MM.1S (cell line): ENCODE measurements at regions not wholly inside any gene's neighbourhood (a gene's known extent, or its start where the extent isn't known, plus 50 kb on each side); places are given as distances from the start of the nearest gene placed in this dataset.

Source experiments
- DNase-seq: peaks from one replicate; pipeline ENCODE4 v3.0.0-alpha.2; 2015
- H2AFZ ChIP-seq: fragments of 300-600 bp; sonication (generic); 2 replicates; pipeline ENCODE4 v1.6.0; 2016; ENCODE audit warnings: antibody characterized with exemption, low read length
- H3F3A ChIP-seq: fragments of 300-600 bp; sonication (generic); 2 replicates; pipeline ENCODE4 v1.6.1; 2016; ENCODE audit warnings: mild to moderate bottlenecking, antibody characterized with exemption, low read length, moderate library complexity, mixed read lengths; ENCODE audit not compliant: insufficient read depth
- H3K27ac ChIP-seq: fragments of 300-600 bp; sonication (generic); 2 replicates; pipeline ENCODE4 v1.5.1; 2016; ENCODE audit warnings: mild to moderate bottlenecking, low read length
- H3K27me3 ChIP-seq: fragments of 300-600 bp; sonication (generic); replicated peaks from 2 replicates; pipeline ENCODE4 v1.6.0; 2016; ENCODE audit warnings: low read length; ENCODE audit not compliant: insufficient read depth
- H3K36me3 ChIP-seq: fragments of 300-600 bp; sonication (generic); replicated peaks from 2 replicates; pipeline ENCODE4 v1.6.1; 2016; ENCODE audit warnings: mild to moderate bottlenecking, low read length, mixed read lengths; ENCODE audit not compliant: insufficient read depth
- H3K4me1 ChIP-seq: fragments of 300-600 bp; sonication (generic); 2 replicates; pipeline ENCODE4 v1.6.1; 2016; ENCODE audit warnings: low read length, mixed read lengths
- H3K4me2 ChIP-seq: fragments of 300-600 bp; sonication (generic); 2 replicates; pipeline ENCODE4 v1.6.0; 2016; ENCODE audit warnings: low read depth, low read length
- H3K4me3 ChIP-seq: fragments of 300-600 bp; sonication (generic); 2 replicates; pipeline ENCODE4 v1.5.1; 2016; ENCODE audit warnings: low read length, mixed read lengths
- H3K79me2 ChIP-seq: fragments of 300-600 bp; sonication (generic); 2 replicates; pipeline ENCODE4 v1.6.1; 2016; ENCODE audit warnings: mixed run types, low read length, mixed read lengths
- H3K9ac ChIP-seq: fragments of 300-600 bp; sonication (generic); 2 replicates; pipeline ENCODE4 v1.6.1; 2016; ENCODE audit warnings: low read length, mixed read lengths
- H3K9me2 ChIP-seq: fragments of 300-600 bp; sonication (generic); replicated peaks from 2 replicates; pipeline ENCODE4 v1.6.1; 2016; ENCODE audit warnings: mild to moderate bottlenecking, low read length, mixed read lengths; ENCODE audit not compliant: insufficient read depth
- H3K9me3 ChIP-seq: fragments of 300-600 bp; sonication (generic); replicated peaks from 2 replicates; pipeline ENCODE4 v1.6.1; 2016; ENCODE audit warnings: mild to moderate bottlenecking, low read length, mixed read lengths; ENCODE audit not compliant: insufficient read depth
- H4K20me1 ChIP-seq: fragments of 300-600 bp; sonication (generic); 2 replicates; pipeline ENCODE4 v1.6.1; 2016; ENCODE audit warnings: mild to moderate bottlenecking, low read length, moderate library complexity, mixed read lengths; ENCODE audit not compliant: insufficient read depth
- EZH2 ChIP-seq: fragments of 300-600 bp; sonication (generic); optimal IDR thresholded peaks from 2 replicates; pipeline ENCODE3; 2017; ENCODE audit warnings: low read depth, mild to moderate bottlenecking, antibody characterized with exemption, low read length, mixed read lengths
- EZH2phosphoT487 ChIP-seq: fragments of 300-600 bp; sonication (generic); IDR thresholded peaks from 2 replicates; pipeline ENCODE4 v1.6.1; 2018; ENCODE audit warnings: antibody characterized with exemption, low read length
- TF ChIP-seq, protein P1 (sequence below): fragments of 300-600 bp; sonication (generic); IDR thresholded peaks from 2 replicates; pipeline ENCODE4 v1.5.1; 2016; ENCODE audit warnings: antibody characterized with exemption, low read length, mixed read lengths

DNA sequence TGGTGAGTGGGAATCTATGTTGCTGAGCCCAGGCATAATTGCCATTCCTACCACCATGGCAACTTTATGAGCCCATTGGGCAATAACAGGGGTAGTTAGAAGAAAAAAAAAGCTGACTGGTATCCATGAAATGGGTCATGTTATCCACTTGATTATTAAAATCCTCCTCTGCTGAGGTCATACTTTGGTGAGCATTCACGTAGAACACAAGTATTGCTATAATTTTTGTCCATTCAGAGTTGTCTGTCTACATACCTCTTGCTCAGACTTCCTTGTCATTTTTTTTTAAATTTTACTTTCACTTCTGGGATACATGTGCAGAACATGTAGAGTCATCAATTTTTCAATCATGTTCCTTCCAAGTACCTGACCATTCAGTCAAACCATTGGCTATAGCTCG lies 780.8 kb upstream of the ARRDC3 start:
- TF ChIP-seq EZH2 (no peak), EZH2phosphoT487 (no peak)
- TF ChIP-seq, protein P1, sequence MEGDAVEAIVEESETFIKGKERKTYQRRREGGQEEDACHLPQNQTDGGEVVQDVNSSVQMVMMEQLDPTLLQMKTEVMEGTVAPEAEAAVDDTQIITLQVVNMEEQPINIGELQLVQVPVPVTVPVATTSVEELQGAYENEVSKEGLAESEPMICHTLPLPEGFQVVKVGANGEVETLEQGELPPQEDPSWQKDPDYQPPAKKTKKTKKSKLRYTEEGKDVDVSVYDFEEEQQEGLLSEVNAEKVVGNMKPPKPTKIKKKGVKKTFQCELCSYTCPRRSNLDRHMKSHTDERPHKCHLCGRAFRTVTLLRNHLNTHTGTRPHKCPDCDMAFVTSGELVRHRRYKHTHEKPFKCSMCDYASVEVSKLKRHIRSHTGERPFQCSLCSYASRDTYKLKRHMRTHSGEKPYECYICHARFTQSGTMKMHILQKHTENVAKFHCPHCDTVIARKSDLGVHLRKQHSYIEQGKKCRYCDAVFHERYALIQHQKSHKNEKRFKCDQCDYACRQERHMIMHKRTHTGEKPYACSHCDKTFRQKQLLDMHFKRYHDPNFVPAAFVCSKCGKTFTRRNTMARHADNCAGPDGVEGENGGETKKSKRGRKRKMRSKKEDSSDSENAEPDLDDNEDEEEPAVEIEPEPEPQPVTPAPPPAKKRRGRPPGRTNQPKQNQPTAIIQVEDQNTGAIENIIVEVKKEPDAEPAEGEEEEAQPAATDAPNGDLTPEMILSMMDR, result no peak
- no peak for DNase-seq
- no peak overlapping the region for H3K4me2 ChIP-seq

DNA sequence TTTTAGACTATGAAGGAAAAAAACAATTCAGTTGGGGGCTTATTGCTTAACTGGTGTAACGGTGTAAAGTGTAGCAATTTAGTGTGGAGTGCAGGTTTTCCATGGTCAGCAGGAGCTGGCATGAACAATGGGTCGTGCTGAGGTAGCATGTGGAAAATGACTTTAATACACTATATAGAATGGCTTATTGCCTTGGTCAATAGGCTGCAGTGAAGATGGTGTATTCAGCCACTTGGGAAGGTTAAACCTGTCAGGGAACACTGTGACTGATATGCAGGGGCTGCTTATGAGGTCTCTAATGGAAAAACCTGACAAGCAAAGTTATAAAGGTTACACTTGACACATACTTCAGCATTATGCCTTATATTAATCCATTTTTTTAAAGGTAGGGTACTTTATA lies 764.7 kb upstream of the ARRDC3 start:
- Histone ChIP-seq H3K27me3 (no peaks in the 10 kb centered on the region), H3K9me3 (no peaks in the 10 kb centered on the region), H3K4me3 (no peak overlapping the region), H4K20me1 (no peaks in the 10 kb centered on the region), H3K79me2 (no peaks in the 10 kb centered on the region), H3K4me2 (no peak overlapping the region), H3K27ac (no peak overlapping the region), H3K36me3 (no peaks in the 10 kb centered on the region), H3K4me1 (no peaks in the 10 kb centered on the region), H3K9ac (no peak overlapping the region), H3K9me2 (no peaks in the 10 kb centered on the region), H3F3A (no peaks in the 10 kb centered on the region), H2AFZ (no peak overlapping the region)
- no peak for TF ChIP-seq EZH2phosphoT487
- no peak for DNase-seq

More for the DNA sequence above, 780.8 kb upstream of the ARRDC3 start:
- Histone ChIP-seq H3K79me2 (no peaks in the 10 kb centered on the region), H4K20me1 (no peaks in the 10 kb centered on the region), H3K36me3 (no peaks in the 10 kb centered on the region), H3K27me3 (no peaks in the 10 kb centered on the region), H3K9me2 (no peaks in the 10 kb centered on the region), H3K9ac (no peak overlapping the region), H3K27ac (no peak overlapping the region), H3K4me3 (no peak overlapping the region), H3K9me3 (no peaks in the 10 kb centered on the region), H2AFZ (no peak overlapping the region), H3F3A (no peaks in the 10 kb centered on the region), H3K4me1 (no peaks in the 10 kb centered on the region)

DNA sequence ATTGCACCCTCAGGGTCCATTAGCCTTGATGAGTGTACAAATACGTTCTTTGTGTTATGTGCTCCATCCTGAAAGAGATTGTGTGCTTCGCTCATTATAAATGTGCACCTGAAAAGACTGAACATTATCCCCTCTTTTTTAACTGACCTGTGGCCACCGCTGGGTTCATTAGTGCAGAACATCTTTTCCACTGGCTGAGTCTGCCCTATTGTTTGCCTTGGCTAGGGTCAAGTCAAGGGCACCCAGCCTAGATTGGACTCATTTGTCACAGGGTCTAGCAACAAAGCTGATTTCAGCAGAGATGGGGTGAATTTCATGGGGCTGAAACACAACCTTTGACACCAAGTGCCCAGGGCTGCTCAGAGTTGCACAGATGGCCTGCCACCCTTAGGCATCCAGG lies 764.1 kb upstream of the ARRDC3 start:
- Histone ChIP-seq H3F3A (no peaks in the 10 kb centered on the region), H3K4me3 (no peak overlapping the region), H3K27me3 (no peaks in the 10 kb centered on the region), H3K9me3 (no peaks in the 10 kb centered on the region), H2AFZ (no peak overlapping the region), H3K9me2 (no peaks in the 10 kb centered on the region), H3K4me1 (no peaks in the 10 kb centered on the region), H3K4me2 (no peak overlapping the region), H4K20me1 (no peaks in the 10 kb centered on the region), H3K79me2 (no peaks in the 10 kb centered on the region), H3K36me3 (no peaks in the 10 kb centered on the region), H3K27ac (no peak overlapping the region), H3K9ac (no peak overlapping the region)
- TF ChIP-seq EZH2 (no peak), EZH2phosphoT487 (no peak)
- TF ChIP-seq, protein P1, result no peak
- no peak for DNase-seq

DNA sequence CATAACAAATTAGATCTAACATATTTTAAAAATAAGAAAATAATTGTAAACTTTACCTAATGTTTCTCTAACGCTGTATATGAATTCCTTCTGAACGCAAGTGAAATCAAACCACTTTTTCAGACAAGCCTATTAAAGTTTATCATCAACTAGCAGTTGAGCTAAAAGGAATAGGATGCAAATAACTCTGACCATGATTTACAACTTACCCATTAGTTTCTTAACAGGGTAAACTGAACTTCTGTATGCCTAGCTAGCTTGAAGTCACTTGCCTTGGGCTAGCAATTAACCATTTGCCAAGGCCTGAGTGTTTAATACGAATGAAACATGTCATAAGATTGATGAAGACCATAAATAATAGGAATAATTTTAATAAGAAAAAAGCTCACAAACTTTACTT lies 762.7 kb upstream of the ARRDC3 start:
- no peak for DNase-seq
- Histone ChIP-seq H3K9me3 (no peaks in the 10 kb centered on the region), H3K4me1 (no peaks in the 10 kb centered on the region), H3K4me2 (no peak overlapping the region), H3K9me2 (no peaks in the 10 kb centered on the region), H2AFZ (no peak overlapping the region), H3K36me3 (no peaks in the 10 kb centered on the region), H3K4me3 (no peak overlapping the region), H3K9ac (no peak overlapping the region), H3K27ac (no peak overlapping the region), H3K79me2 (no peaks in the 10 kb centered on the region), H3K27me3 (no peaks in the 10 kb centered on the region), H4K20me1 (no peaks in the 10 kb centered on the region), H3F3A (no peaks in the 10 kb centered on the region)
- TF ChIP-seq, protein P1, result no peak
- TF ChIP-seq EZH2phosphoT487 (no peak), EZH2 (no peak)
